ENCODE measurements at regions not wholly inside any gene's neighbourhood (a gene's known extent, or its start where the extent isn't known, plus 50 kb on each side); places are given as distances from the start of the nearest gene placed in this dataset.

DNA sequence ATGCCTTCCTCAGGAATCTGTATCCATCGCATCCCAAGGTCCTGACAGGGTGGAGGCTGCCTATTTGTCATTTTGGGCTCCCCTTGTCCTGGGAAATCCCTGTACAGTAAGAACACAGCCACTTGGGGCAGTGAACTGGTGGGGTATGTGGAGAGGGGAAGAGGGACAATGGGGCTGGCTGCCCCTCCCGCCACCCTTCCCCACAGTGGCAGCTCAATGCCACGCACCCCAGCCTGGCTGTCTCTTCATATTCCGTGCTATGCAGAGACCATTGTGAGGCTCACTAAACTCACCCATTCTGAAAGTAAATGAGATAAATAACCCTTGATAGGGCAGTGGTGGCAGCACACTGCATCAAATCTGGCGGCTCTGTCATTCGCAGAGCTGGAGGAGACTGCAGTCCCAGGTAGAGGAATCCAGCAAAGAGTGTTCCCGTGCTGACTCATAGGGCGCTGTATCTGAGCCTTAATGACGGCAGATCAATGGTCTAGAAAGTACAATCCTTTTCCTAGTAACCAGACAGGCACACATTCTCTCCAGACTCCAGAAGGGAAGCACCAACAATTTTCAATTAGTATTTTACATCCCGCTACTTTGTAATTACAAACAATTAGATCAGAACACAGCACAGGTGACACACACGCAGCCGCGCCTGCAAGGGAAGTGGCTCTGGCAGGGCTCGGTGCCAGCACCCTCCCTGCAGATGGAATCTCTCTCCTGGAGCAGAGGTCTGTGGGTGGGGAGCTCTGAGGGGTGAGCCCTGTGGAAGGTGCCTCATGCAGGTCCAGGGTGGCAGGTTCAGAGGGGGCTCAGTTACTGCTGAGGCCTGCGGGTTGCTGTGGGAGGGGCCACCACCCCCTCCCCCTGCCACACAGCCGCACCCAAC is 167.9 kb upstream of the B3GAT1 start:
- no peaks in the 10 kb centered on the region for H3K9me3 ChIP-seq
- ATAC-seq (no peak), DNase-seq (no peak)
- no peak overlapping the region for H3K27ac ChIP-seq
- TF ChIP-seq CTCF (IDR thresholded peaks at IDR 0.05), result no peak
- intact Hi-C loops (cut with DNase I), result no loop called here
- peaks cover 0 to 67% of the 10 kb centered on the region in 2 donors for H3K27me3 ChIP-seq
- no peaks in the 10 kb centered on the region for H3K36me3 ChIP-seq
- H3K4me3 ChIP-seq, result no peak overlapping the region
- no peaks in the 10 kb centered on the region for H3K4me1 ChIP-seq

DNA sequence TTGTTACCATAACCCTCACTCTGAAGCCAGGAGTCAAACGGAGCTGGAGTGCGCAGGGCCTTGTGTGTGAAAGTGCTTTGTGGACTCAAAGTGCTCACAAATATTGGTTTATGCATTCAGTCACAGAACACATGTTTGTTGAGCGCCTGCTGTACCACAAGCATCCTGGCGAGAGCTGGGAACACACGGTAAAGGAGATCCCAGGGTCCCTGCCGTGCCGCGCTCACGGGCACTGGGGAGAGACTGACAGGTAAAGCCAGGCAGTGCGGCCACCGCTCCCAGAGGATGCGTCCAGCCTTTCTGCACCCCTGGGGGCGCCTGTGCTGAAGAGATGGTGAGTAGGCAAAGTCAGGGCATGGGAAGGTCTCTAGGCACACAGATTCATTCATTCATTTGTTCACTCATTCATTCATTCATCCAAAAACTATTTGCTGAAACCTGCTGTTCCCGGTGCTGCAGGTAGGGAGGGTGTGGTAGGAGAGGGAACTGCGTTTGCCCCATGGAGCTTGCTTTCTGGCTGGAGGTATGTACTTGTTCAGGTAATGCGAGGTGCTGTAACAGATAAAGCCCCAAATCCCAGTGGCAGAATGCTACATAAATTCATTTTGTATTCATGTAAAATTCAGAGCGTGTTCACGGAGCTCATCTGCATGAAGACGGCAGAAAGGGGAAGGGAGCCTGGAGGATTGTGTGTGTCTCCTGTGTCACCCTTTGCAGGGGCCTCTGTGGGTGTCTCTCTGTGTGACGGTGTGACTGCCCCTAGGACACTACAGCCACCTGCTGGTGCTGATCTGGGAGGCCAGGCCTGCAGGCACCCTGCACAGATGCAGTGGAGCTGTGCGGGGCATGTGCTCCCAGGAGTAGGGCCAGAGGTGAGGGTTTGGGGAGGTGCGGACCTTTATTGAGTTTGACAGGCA is 167.0 kb upstream of the B3GAT1 start:
- H3K27ac ChIP-seq, result no peak overlapping the region
- H3K27me3 ChIP-seq, result peaks cover 0 to 62% of the 10 kb centered on the region in 2 donors
- H3K36me3 ChIP-seq, result no peaks in the 10 kb centered on the region
- no peaks in the 10 kb centered on the region for H3K9me3 ChIP-seq
- TF ChIP-seq CTCF (IDR thresholded peaks at IDR 0.05), result no peak
- DNase-seq (no peak), ATAC-seq (no peak)
- H3K4me3 ChIP-seq, result no peak overlapping the region
- no peaks in the 10 kb centered on the region for H3K4me1 ChIP-seq
- intact Hi-C loops (cut with DNase I), result no loop called here

- Histone ChIP-seq H3K27ac (no peak overlapping the region), H3K27me3 (peaks cover 0 to 53% of the 10 kb centered on the region in 2 donors), H3K36me3 (no peaks in the 10 kb centered on the region), H3K4me1 (no peaks in the 10 kb centered on the region), H3K9me3 (no peaks in the 10 kb centered on the region), H3K4me3 (no peak overlapping the region)
- no peak for ATAC-seq
- DNase-seq, result no peak
- TF ChIP-seq CTCF (IDR thresholded peaks at IDR 0.05), result no peak
- intact Hi-C loops (cut with DNase I), result no loop called here
These were observed 165.8 kb upstream of the B3GAT1 start for GRCh38 chr11:134577751-134578395.

DNA sequence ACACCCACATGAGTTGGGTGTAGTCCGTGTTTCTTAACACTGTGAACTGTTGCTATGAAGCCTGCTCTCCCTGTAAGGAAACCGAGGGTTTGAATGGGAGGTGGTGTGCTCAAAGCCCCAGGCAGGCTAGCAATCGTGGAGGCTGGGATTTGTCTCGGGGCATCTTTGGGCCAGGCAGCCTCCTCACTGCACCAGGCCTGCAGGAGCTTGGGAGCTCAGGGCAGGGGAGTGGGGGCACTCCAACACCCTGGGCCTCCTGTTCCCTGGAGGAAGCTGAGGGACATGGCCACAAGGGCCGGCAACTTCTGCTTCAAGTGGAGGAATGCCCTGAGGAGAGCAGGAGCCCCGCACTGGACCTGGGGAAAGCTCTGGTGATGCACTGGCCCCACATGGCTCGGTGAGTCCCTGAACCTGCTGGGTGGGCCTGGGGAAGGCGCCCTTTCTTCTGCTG is 164.7 kb upstream of the B3GAT1 start:
- Histone ChIP-seq H3K27ac (no peak overlapping the region), H3K4me3 (no peak overlapping the region), H3K27me3 (peaks cover 0 to 42% of the 10 kb centered on the region in 2 donors), H3K9me3 (no peaks in the 10 kb centered on the region), H3K36me3 (no peaks in the 10 kb centered on the region), H3K4me1 (no peaks in the 10 kb centered on the region)
- DNase-seq (no peak), ATAC-seq (no peak)
- no peak for TF ChIP-seq CTCF (IDR thresholded peaks at IDR 0.05)
- intact Hi-C loops (cut with DNase I), result no loop called here

Data from left lung (tissue), 4 donors.